Uterus (tissue), 2 donors: ENCODE measurements at regions not wholly inside any gene's neighbourhood (a gene's known extent, or its start where the extent isn't known, plus 50 kb on each side); places are given as distances from the start of the nearest gene placed in this dataset.

ENCODE experiments used
- POLR2A ChIP-seq, 2 donors: fragments of 450-650 bp; IDR thresholded peaks; one replicate each; pipeline ENCODE4 v1.6.1; 2016; ENCODE audit warnings: antibody characterized with exemption in 2 of 2, mild to moderate bottlenecking in 1 of 2, moderate library complexity in 1 of 2
- TF ChIP-seq, protein P1 (sequence below), 4 experiments: fragments of 200-600 bp in 2 of 4; fragments of 450-650 bp in 2 of 4; sonication (generic) in 2 of 4; IDR thresholded peaks; one replicate each; pipeline ENCODE4 v1.5.1; 2016 to 2019; ENCODE audit warnings: antibody characterized with exemption in 4 of 4, mild to moderate bottlenecking in 2 of 4, moderate library complexity in 1 of 4

DNA sequence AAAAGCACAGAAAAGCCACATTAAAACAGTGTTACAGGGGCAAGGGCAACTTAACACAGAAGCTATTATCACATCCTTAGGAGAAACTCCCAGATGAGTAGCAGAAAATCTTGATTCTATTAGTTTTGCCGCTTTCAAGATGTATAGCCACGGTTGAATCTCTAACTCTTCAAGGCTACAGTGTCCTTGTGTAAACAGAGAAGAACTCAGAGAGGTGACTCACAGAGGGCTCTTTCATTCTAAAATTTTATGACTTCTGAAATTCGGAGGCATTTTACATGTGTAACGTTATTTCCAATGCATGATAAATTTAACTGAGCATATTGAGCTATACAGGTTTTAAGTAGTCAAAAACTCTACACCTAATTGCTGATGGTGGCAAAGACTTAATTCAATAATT lies 846.6 kb downstream of the GBE1 start:
- TF ChIP-seq, protein P1, sequence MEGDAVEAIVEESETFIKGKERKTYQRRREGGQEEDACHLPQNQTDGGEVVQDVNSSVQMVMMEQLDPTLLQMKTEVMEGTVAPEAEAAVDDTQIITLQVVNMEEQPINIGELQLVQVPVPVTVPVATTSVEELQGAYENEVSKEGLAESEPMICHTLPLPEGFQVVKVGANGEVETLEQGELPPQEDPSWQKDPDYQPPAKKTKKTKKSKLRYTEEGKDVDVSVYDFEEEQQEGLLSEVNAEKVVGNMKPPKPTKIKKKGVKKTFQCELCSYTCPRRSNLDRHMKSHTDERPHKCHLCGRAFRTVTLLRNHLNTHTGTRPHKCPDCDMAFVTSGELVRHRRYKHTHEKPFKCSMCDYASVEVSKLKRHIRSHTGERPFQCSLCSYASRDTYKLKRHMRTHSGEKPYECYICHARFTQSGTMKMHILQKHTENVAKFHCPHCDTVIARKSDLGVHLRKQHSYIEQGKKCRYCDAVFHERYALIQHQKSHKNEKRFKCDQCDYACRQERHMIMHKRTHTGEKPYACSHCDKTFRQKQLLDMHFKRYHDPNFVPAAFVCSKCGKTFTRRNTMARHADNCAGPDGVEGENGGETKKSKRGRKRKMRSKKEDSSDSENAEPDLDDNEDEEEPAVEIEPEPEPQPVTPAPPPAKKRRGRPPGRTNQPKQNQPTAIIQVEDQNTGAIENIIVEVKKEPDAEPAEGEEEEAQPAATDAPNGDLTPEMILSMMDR (IDR thresholded peaks at IDR 0.05) = no peak
- TF ChIP-seq POLR2A (IDR thresholded peaks at IDR 0.05) = no peak
